ENCODE measurements at regions not wholly inside any gene's neighbourhood (a gene's known extent, or its start where the extent isn't known, plus 50 kb on each side); places are given as distances from the start of the nearest gene placed in this dataset.

GRCh38 chrX:102860235-102860634, 76.8 kb upstream of the RAB40AL start:
- TF ChIP-seq POLR2A (IDR thresholded peaks at IDR 0.05) (no peak), CTCF (IDR thresholded peaks at IDR 0.05) (no peak)
